Stimulated activated CD8-positive, alpha-beta memory T cell treated with anti-CD3 and anti-CD28 coated beads, Interleukin-15, amount 100 ng/mL, for 48 hours (primary cell): ENCODE measurements at regions not wholly inside any gene's neighbourhood (a gene's known extent, or its start where the extent isn't known, plus 50 kb on each side); places are given as distances from the start of the nearest gene placed in this dataset.

ENCODE experiments used
- DNase-seq, 2 donors: peaks; one replicate each; pipeline ENCODE4 v3.0.0-alpha.2; 2020; ENCODE audit warnings: low read depth in 2 of 2

DNA sequence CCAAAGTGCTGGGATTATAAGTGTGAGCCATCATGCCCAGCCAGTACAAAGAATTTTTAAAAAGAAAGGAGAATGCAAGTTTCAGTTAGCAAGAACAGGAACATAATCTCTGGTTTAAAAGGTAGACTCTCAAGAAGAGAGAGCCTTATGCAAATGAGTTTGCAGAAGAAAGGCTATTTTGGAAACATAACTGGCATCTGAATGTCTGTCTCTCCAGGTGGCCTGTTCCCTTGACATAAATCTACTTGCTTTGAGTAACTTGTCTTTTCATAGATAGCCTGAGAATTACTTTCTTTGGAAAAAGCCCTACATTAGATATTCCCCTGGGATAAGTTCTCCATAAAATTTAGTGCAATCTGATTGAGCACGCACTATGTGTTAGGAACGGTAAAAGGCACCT, 109.6 kb downstream of the ICOS start:
- no peak for DNase-seq

- no peak for DNase-seq
Observed at GRCh38 chr2:204049635-204050034, 113.1 kb downstream of the ICOS start.

DNA sequence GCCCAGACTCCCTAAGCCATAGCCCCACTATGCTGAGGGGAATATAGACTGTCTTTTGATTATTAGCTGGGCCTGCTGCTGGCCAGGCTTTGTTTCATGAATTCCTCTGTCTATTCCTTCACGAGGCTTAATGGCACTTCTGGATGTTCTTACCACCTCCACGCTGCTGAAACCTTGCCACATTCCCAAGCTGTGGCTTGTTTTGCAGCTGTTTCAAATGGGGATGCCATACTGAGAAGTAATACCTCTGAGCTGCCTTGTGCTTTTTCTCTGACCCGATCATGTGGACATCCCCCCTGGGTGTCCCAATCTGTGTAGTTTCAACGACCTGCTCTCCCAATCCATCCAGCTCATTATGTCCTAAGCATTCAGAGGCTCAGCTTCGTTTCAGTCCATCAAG, 114.1 kb downstream of the ICOS start:
- no peak for DNase-seq

DNA sequence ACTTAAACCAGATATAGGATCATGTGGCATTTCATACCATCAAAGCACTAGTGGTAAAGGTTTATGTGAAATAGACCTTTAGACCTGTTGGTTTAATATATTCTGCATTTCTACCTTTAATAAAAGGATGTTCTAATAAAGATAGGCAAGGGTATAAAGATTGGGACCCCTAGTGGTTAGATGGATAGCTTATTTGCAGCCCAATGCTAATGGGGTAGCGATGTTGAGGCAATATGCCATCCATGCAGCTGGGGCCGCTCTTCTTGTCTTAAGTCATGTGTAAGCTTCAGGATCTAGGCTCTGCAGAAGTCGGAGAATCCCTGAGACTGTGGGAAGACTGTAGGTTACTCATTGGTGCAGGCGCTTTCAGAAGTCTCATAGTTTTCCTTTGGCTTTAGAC, 114.9 kb downstream of the ICOS start:
- no peak for DNase-seq

DNA sequence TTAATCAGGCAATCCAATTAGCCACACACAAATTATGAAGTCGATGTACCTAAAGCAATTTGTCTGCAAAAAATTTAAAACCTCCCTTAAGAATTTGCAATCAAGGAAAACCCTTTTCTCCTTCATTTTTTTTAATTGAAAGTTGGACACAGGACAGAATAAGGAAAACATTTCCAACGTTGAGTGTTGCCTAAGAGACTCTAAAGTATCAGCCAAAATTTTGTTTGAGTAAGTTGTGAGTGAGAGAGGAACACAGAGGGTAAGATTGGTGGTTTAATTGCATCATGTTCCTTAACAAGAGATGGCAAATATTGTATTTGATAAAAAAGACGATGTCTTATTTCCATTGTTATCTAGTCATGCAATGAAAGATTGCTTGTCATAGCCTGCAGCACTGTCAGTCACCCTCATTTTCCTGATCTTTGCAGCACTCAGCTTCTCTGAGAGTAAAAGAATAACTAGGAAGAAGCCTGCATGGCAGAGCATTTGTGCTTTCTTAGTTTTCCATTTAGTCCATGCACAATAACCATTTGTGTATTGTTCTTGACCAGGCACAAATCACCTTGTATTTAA, 115.5 kb downstream of the ICOS start:
- DNase-seq = no peak

DNA sequence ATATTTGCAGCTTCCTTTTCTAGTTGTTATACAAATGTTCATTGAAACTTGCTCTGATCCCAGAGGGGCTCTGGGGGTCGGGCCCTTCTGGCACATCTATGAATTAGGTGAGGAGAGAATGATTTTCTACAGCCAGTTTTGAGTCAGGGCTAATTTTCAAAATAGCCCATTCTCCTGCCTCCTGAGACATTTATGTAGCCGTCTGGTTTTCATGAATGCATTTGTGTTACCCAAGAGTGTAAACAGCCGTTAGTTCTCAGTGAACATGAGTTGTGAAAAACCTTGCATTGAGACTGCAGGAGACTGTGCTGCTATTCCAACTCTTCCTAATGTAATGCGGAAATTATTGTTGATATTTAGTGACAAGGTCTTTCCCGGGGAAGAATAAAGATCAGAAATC, 122.5 kb downstream of the ICOS start:
- no peak for DNase-seq

GRCh38 chr2:204060841-204061240, 124.3 kb downstream of the ICOS start:
- no peak for DNase-seq

GRCh38 chr2:204061241-204061640, 124.7 kb downstream of the ICOS start:
- DNase-seq = no peak

GRCh38 chr2:204064119-204064518, 127.6 kb downstream of the ICOS start:
- DNase-seq = no peak

DNA sequence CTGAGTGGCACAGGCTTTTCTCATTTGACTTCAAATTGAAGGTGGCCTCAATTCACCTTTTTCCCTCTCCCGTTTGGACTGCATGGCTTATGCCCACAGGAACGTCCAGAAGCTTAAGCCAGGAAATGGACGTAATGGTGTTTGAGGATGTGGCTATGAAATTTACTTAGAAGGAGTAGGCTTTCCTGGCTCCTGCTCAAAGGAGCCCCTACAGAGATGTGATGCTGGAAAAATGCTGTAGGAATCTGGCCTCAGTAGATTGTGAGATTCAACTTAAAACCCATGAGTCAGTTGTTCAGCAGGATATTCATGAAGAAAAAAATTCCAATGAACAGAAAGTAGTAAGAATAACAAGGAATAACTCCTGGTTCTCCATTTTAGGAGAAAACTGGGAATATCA, 129.0 kb downstream of the ICOS start:
- no peak for DNase-seq

DNA sequence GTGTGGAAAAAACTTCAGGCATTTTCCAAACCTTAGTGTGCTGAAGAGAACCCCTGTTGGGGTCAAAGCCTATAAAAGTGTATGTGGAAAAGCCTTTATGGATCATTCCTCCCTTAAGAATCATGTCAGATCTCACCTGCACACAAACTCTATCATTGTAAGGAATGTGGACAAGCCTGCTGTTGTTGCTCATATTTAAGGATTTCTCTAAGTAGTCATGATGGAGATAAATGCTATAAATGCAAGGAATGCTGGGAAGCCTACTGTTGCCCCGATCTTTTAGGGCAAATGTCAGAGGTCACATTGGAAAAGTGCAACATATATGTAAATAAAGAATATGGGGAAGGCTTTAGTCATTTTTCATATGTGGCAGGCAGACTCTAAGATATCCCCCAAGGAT, 129.5 kb downstream of the ICOS start:
- no peak for DNase-seq

GRCh38 chr2:204069804-204070203, 133.2 kb downstream of the ICOS start:
- DNase-seq = no peak

- peak; percentile 32 to 38 for DNase-seq
Observed at GRCh38 chr2:204072443-204073324, 136.1 kb downstream of the ICOS start.

DNA sequence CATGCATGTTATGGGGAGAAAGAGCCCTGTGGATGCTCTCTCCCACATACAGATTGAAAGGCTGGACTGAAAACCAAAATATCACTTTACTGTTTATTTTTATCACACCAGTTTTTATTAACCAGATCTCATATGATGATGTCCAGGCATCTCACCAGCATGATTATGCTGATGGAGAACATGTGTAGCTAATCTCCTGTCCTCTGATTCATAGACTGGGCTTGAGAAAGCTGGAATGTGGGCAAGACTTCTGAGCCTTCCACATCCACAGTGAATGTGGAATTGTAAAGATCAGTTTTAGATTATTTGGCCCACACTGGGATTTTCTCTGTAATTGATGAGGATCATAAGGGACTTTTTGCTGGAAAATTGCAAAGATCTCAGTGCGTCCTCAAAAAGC, 137.9 kb downstream of the ICOS start:
- no peak for DNase-seq

DNA sequence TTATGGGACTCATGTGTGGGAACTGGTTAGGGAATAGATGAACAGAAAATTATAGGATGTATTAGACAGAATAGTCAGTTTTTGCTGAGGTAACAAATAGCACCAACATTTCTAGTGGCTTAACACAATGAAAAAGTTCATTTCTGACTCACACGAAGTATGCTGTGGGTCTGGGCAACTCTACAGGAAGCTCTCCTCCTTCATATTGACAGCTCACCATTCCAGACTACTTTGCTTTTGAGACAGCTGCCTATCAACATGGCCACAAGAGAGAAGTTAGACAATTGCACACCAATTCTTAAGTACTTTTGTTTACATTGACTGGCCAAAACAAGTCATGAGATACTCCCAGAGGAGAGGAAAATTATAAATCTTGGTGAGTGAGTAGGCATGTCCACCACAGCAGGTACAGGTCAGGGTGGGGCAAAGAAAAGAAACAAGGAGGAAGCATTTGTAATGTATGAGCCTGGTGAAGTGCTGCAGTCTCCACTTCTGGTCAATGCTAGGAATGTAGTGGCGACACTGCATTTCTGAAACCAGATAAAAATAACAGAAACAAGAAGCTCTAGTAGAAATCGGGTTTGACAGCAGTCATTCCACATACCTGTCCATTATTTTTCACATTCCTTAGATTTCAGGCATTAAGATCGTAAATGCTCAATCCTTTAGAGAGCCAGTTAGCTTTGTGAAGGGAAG, 141.6 kb downstream of the ICOS start:
- DNase-seq = no peak

DNA sequence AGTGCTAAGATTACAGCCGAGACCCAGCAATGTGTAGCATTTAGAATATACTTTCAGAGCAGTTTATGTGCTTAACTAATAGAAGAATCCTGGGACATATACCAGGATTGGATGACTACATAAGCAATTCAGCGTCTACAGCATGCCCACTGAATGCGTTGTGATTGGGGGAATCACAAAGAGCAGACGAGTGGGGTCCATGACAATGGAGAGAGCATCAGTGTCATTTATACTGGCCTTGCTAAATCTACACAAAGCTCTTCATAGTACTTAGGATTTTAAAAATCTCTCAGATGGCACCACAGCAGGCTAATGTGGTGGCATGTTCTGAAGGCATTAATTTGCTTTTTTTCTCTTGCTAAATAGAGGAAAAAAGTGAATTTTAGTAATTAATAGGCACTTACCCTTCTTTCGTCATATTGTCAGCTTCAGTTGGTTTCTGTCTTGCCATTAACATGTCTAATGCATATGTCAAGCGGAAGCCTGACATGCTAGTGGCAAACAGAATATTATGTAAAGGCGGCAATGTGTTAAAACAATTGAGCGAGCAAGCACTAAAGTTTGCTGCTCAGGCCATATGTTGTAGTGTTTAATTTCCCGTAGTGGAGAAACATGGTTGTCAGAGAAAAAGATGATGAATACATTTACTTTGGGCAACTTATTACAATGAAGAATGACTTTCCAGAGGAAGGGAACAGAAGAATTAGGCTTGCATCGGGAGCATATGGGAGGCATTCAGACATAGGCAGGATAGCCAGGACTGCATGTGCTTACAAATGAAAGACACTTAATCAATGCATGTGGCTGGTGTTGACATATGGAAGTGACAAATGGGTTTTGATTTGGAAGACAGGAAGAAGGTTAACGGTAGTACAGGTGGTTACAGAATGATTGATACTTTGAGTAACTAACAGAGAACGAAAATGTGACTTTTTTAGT, 145.2 kb downstream of the ICOS start:
- DNase-seq = no peak

DNA sequence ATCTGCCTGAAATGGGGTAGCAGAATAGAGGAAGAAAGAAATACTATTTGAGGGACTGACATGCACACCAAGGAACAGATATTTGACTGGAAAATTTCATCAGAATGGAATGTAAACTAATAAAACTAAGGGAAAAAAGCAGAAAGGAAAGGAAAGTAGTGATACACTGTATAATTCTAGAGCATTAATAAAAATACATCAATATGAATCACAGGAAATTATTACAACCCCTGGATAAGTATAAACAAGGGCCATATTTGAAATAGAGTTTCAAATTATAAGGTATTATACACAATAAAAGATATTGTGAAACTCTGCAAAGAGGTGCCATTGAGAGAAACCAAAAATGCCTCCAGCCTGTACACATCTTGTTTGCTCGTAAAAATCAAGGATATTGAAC, 149.6 kb downstream of the ICOS start:
- DNase-seq = no peak

DNA sequence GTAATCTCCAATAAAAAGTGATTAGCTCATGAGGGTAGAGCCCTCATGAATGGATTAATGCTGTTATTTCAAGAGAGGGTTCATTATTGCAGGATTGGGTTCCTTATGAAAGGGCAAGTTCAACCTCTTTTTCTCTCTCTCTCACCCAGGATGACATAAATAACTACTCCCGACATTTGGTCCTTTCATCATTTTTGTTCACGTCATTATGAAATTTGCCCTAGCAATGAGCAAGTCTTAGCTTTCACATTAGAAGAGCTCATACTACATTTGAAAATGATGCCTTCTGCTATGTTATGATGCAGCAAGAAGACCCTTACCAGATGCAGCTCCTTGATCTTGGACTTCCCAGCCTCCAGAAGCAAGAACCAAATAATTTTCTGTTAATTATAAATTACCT, 152.5 kb downstream of the ICOS start:
- DNase-seq = no peak

DNA sequence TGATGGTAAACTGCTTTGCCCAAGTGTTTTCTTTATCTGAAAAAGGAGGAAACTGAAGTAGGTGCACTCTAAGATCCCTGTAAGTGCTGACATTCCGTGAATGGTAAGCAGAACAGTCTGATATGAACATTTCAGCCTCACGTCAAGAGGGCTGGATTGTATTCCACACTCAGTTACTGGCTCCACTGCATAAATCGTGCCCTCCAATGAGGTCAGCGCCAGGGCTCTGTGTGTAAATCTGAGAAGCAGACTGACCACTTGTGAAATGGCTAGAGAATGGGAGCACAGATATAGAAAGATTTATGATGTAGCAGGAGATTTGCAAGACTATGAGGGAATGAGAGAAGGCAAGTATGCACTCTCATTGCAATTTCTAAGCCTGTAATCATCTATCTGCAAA, 153.0 kb downstream of the ICOS start:
- no peak for DNase-seq

GRCh38 chr2:204090021-204090420, 153.5 kb downstream of the ICOS start:
- no peak for DNase-seq

GRCh38 chr2:204104811-204105210, 168.2 kb downstream of the ICOS start:
- DNase-seq = no peak

DNA sequence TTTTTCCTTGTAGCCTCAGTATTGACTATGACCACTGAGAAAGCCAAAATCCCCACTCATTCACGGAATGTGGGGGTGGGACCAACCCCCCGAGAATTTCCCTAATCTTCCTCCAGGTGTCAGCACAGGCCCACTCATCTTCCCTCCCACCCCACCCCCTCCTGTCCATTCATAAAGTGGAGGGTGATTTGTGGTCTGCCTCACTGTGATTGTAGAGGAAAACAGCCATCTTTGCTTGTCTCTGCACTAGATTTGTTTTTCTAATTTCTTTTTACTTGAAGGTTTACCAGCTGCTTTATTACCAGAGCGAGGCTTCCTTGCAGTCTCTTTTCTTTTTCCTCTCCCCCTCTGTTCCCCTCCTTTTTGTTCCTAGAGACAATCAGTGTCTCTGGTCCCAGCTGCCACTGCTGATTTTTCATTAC, 171.8 kb downstream of the ICOS start:
- peak; percentile 38 to 46 for DNase-seq
